ENCODE measurements at regions not wholly inside any gene's neighbourhood (a gene's known extent, or its start where the extent isn't known, plus 50 kb on each side); places are given as distances from the start of the nearest gene placed in this dataset.
A peak's percentile ranks its signal among the peaks of the same experiment; 100 is the strongest.

DNA sequence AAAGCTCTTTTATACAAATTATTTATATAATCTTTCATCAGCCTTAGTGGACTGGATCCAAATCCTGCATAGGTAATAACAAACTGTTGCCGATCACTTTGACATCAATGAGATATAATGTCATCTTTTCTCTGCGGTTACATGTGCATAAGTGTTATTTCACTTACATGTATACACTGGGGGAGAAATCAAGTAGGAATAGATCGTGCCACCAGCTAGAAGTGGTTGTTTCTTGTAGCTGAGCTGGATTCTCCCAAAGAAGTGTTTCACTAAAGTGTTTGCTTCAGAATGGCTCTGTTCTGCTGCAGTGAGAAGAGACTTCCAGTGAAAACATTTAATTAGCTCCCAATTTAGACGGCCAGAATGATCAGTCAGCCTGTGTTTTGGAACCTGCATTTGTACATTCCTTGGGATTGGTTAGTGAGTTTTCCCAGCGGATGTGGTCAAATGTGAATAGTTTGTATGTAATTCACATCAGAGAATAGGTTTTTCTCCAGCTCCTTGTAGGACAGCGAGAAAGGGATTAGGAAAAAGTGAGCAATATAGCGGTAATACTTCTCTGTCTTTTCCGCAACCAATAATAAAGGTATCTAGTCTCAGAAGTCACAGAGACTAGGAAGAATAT is 163.1 kb upstream of the CCN2 start:
- Histone ChIP-seq H3K23ac (ENCODE audit: low read depth, low read length) (no peak overlapping the region), H3K4ac (ENCODE audit: low read depth, low read length) (no peak overlapping the region), H3K4me3 (ENCODE audit: insufficient read depth, low read depth, low read length) (no peak overlapping the region), H2BK120ac (ENCODE audit: low read depth, low read length) (peak overlapping the region; percentile 10; the same call in 1 of the 2 replicates), H3K27me3 (ENCODE audit: control insufficient read depth, insufficient read depth, low read length) (no peaks in the 10 kb centered on the region), H3K9me1 (ENCODE audit: insufficient read depth, low read length) (no peaks in the 10 kb centered on the region), H3K56ac (ENCODE audit: extremely low read depth, insufficient read depth, low read length) (peak overlapping the region; percentile 9; the same call in 1 of the 2 replicates), H3K79me1 (ENCODE audit: low read depth in 1 of 2, low read length in 2 of 2) (no peaks in the 10 kb centered on the region), H2BK15ac (ENCODE audit: low read depth, low read length) (peak overlapping the region; percentile 47; the same call in 1 of the 3 replicates), H2BK20ac (ENCODE audit: low read depth, low read length) (peak overlapping the region; percentile 43), H4K20me1 (ENCODE audit: insufficient read depth, low read length) (no peaks in the 10 kb centered on the region), H2AFZ (replicated peaks; ENCODE audit: low read length, poor library complexity) (no peak overlapping the region), H2AK9ac (replicated peaks; ENCODE audit: low read depth, low read length, poor library complexity) (no peak overlapping the region), H3K4me2 (ENCODE audit: low read depth, low read length) (peak overlapping the region; percentile 46; the same call in 1 of the 2 replicates), H2AK5ac (ENCODE audit: low read depth, low read length) (peak overlapping the region; percentile 0; the same call in 1 of the 2 replicates), H3K36me3 (ENCODE audit: control insufficient read depth, insufficient read depth, low read length) (no peaks in the 10 kb centered on the region), H3K27ac (ENCODE audit: insufficient read depth, low read length) (peak overlapping the region; percentile 70; the same call in 1 of the 2 replicates), H3K4me1 (ENCODE audit: control insufficient read depth, insufficient read depth, low read length) (peaks cover 7% of the 10 kb centered on the region), H4K91ac (ENCODE audit: insufficient read depth, low read depth, low read length) (peak overlapping the region; percentile 25; the same call in 1 of the 2 replicates), H3K18ac (ENCODE audit: low read depth, low read length) (peak overlapping the region; percentile 65), H3K9me3 (ENCODE audit: control insufficient read depth, insufficient read depth, low read length) (peaks cover 5% of the 10 kb centered on the region), H4K5ac (ENCODE audit: low read depth, low read length) (peak overlapping the region; percentile 61; the same call in 1 of the 2 replicates), H3K9ac (ENCODE audit: low read depth, low read length) (0 out of 2 replicates have a peak overlapping the region, but pooled peaks have one; percentile 28), H3K14ac (replicated peaks; ENCODE audit: low read depth, low read length) (no peak overlapping the region; the same call in 1 of the 2 replicates), H2BK5ac (ENCODE audit: low read depth, low read length, poor library complexity, severe bottlenecking) (peak overlapping the region; percentile 52), H4K8ac (ENCODE audit: low read depth in 2 of 2, low read length in 2 of 2) (peak overlapping the region; percentile 22 to 37; a peak in 3 of 4 replicates)
- no CpG with 5 or more reads among the region's 8 CpGs for WGBS, 2 experiments (ENCODE audit: extremely low coverage in 2 of 2, insufficient read length in 1 of 2)
- POLR2A ChIA-PET (ENCODE audit: unreplicated experiment): interaction anchor here (0.8 to 0.9 kb wide), 2 partner anchors 30 to 165 kb away, joined by 3 to 4 read pairs; no protein-coding TSS in a partner anchor
- intact Hi-C loops (cut with micrococcal nuclease) (no loop called here), in situ Hi-C loops (cut with MboI; ENCODE audit: low sequenced_read_pairs) (no loop called here), dilution Hi-C loops (cut with HindIII; ENCODE audit: low sequenced_read_pairs, unreplicated experiment) (no loop called here)
- no TSS peak for BruUV-seq (replicated peaks)
- TF ChIP-seq MAFK (IDR thresholded peaks at IDR 0.05; ENCODE audit: low read depth, low read length): no peak
- TF ChIP-seq FOS (IDR thresholded peaks at IDR 0.05; ENCODE audit: low read depth, low read length): no peak
- no peak for TF ChIP-seq MAZ (IDR thresholded peaks at IDR 0.05; ENCODE audit: borderline replicate concordance, low read depth, low read length)
- TF ChIP-seq RAD21 (IDR thresholded peaks at IDR 0.05; ENCODE audit: low read length): no peak
- TF ChIP-seq, protein P1, sequence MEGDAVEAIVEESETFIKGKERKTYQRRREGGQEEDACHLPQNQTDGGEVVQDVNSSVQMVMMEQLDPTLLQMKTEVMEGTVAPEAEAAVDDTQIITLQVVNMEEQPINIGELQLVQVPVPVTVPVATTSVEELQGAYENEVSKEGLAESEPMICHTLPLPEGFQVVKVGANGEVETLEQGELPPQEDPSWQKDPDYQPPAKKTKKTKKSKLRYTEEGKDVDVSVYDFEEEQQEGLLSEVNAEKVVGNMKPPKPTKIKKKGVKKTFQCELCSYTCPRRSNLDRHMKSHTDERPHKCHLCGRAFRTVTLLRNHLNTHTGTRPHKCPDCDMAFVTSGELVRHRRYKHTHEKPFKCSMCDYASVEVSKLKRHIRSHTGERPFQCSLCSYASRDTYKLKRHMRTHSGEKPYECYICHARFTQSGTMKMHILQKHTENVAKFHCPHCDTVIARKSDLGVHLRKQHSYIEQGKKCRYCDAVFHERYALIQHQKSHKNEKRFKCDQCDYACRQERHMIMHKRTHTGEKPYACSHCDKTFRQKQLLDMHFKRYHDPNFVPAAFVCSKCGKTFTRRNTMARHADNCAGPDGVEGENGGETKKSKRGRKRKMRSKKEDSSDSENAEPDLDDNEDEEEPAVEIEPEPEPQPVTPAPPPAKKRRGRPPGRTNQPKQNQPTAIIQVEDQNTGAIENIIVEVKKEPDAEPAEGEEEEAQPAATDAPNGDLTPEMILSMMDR (conservative IDR thresholded peaks at IDR 0.05; ENCODE audit: low read depth, low read length): no peak
- no peak for TF ChIP-seq BHLHE40 (IDR thresholded peaks at IDR 0.05; ENCODE audit: low read depth, low read length)
- no peak for TF ChIP-seq RCOR1 (IDR thresholded peaks at IDR 0.05; ENCODE audit: insufficient replicate concordance, low read length)
- no peak for TF ChIP-seq MXI1 (IDR thresholded peaks at IDR 0.05; ENCODE audit: borderline replicate concordance, low read depth, low read length)
- no peak for TF ChIP-seq CEBPB (IDR thresholded peaks at IDR 0.05; ENCODE audit: low read depth, low read length)
- TF ChIP-seq CHD1 (IDR thresholded peaks at IDR 0.05; ENCODE audit: low read depth, low read length): no peak
- no peak for TF ChIP-seq POLR2A (IDR thresholded peaks at IDR 0.05; ENCODE audit: low read depth, low read length)
- CTCF ChIA-PET: interaction anchor here (0.6 to 1.2 kb wide), 2 partner anchors 9 to 103 kb away, joined by 3 to 6 read pairs; no protein-coding TSS in a partner anchor
- DNase-seq: peak; percentile 52
- ATAC-seq (ENCODE audit: low read depth): peak; percentile 67

All from IMR-90 (cell line).